NCI-H2107 treated with DMSO at 0.1 percent for 48 hours (cell line): ENCODE measurements at regions not wholly inside any gene's neighbourhood (a gene's known extent, or its start where the extent isn't known, plus 50 kb on each side); places are given as distances from the start of the nearest gene placed in this dataset.
"Not testable (repeated sequence)": the region's sequence is repeated elsewhere in the genome, so short reads cannot be mapped to it uniquely, and the experiment has no call there.

Experiments used
- DNase-seq: peaks from one replicate; lab custom pipeline; 2025; ENCODE audit not compliant: unreplicated experiment; lab: John Stamatoyannopoulos, UW

DNA sequence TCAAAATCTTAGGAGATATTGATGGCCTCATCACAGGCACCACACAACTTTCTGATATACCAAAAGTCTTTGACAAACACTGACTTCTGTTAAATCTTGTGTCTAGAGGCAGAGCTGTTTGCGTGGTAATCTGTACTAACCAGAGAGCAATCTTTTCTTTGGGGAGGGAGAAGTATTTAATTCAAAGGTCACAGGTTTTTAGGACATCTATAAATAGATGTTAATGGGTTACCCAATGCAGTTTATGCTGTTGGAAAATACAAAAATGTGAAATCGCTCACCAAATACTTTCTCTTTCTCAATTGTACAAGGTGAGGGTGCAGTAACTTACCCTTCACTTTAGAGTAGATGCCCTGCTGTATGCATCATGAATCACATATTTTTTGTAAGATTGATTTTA lies 510.5 kb downstream of the NSUN3 start:
- DNase-seq = no peak

DNA sequence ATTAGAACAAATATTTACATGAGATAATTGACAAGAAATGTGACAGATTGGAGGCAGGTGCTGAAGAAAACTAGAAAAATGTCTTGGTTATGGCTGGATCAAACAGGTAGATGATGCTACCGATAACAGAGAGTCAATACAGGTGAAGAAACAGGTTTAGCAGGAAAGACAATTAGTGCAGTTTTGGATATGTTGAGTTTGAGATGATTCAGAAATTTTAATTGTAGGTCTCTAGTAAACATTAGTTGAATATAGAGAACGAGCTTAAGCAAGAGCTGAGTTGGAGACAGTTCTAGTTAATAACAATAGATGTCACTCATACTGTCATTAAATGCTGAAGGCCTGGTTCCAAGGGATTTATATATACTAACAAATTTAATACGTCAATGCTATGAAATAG lies 524.4 kb downstream of the NSUN3 start:
- no peak for DNase-seq

DNA sequence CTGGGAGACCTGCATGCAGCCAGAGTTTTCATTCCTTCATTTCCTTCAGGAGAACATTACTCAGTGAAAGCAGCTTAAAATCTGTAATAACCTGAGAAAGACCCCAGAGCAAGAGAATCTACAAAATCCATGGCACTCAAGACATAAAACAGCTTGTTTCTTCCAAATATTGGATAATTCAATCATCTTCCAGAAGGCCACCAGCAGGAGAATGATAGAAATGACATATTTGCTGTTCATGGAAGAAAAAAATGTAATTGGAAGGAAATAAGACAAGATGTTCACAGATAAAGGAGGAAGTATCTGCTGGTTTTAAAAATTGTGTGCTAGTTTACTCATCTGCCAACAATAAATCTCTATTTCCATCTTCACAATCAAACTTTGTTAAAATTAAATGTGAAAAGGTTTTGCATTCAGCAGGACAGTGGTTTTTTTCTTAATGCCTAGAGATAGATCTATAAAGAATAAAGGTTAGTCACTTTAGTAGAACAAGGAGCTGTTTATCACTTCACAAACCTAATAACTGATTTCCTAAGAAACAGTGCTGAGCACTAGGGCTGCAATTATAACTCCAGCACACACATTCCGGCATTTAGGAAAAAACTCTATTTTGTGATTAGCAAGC lies 530.8 kb downstream of the NSUN3 start:
- no peak for DNase-seq

DNA sequence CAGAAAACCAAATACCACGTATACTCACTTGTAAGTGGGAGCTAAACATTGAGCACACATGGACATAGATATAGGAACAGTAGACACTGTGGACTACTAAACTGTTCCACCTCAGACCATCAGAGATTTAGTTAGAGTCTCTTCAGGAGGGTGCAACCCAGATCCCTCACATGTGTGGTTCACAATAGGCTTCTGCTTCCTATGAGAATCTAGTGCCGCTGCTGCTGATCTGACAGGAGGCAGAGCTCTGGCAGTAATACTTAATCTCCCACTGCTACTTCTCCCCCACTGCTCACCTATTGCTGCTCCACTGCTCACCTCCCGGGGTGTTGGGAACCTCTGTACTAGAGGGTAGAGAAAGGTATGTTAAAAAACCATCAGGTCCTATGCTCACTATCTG lies 533.3 kb downstream of the NSUN3 start:
- no peak for DNase-seq

DNA sequence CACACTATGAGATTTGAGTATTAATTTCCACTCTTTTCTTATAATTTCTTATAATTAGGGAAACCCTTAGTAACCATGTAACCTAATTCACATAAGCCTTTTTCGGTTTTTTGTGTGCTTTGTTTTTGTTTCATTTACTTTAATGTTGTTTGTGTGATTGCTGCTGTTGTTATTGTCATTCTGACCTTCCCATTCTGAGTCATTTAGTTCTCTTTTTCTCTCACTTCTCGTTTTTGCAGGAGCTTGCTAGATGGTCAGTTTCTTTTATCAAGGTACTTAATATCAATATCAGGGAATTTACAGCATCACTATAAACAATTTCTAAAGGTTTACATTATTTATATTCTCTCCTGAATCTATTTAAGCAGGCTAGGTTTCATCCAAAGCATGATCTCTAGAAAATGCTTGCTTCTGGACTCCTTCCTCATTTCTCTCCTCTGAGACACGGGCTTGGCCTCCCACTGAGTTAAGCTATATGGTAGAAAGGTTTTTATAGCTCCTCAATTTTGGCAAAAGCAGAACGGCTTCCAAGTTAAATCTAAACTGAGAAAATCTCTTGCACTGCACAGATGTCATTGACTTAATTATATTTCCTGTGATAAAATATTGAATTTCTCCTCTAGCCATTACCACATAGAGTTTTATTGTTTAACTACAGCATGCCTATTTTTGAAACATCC lies 534.2 kb downstream of the NSUN3 start:
- no peak for DNase-seq

DNA sequence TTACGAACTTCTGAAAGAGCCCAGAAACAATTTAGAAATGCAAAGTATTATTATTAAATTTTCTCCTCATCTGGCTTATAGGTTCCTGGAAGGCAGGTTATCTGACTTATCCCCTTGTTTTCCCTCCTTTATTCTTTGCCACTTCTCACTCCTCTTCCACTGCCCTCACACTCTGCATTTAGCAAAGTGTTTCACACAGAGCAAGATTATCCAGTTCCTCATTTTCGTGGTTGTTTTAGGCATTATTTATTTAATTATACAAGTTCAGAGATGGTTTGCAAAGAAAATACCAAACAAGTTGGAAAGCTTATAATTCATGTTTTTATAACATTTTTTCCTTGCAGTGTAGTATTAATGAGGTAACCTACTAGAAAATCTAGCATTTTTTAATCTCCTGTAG lies 544.9 kb downstream of the NSUN3 start:
- DNase-seq = no peak

DNA sequence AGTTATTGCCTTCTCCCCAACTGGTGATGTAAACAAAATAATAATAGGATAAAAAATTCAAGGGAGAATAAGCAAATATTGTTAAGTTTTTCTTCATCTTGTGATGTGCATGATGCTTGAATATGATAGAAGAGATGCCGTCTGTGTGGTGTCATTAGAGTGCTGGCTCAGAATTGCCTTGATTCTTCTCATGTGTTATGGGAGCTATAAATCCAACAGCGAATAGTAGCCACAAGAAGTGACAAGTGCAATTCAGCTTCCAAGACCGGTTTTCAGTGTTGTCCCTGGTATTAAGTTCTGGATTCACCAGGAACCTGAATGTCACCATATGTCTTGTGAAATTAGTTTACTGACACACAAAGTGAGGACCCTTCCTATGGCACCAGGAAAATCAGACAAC lies 547.0 kb downstream of the NSUN3 start:
- DNase-seq = no peak

DNA sequence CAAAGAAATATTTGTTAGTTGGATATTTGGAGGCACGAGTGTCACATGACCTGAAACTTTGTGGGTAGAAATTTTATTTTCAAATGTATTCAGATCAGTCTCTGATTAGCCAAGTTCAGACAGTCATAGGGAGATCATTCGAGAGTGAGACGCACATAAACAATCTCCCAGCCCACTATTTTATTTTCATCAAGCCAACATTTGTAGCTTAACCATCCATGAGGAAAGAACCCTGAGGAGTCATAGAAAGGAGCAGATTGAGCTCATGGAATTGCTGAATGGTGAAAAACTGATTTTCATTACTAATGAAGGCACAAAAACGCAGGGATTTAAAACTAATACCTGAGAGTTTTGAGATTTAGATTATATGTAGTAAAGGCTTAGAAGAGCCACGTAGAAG lies 548.7 kb downstream of the NSUN3 start:
- DNase-seq = no peak

DNA sequence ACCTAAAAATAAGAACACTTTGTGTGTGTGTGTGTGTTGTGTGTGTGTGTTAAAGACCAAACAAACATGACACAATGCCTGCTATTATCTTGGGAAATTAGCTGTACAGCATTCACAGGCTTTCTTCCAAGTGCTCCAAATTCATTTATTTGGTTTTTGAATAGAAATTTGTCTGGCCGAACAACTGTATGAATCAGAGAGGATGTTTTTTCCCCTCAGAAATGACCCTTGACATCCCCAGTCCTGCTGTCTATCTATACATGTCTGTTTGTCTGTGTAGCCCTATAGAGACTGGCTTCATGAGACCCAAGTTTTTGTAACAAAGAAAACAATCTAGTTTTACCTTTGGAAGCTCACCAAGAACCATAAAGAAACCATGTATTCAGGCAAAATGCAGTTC lies 549.8 kb downstream of the NSUN3 start:
- DNase-seq = no peak

DNA sequence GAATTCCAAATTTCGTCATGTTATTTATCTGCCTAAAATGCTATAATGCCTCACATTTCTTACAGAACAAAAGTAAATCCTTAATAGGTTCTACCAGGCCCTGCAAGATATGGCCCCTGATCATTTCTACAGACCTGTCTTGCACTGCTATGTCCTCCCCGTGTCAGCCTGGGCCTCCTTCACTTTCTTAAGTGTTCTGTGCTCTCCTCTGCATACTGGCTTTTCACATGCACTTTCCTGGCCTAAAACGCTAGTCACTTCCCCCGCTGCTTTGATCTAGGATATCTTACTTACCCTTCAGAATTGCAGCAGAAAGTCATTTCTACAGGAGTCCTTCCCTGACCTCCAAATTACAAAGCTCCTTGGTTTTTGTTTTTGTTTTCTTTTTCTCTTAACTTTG lies 551.3 kb downstream of the NSUN3 start:
- DNase-seq = no peak

DNA sequence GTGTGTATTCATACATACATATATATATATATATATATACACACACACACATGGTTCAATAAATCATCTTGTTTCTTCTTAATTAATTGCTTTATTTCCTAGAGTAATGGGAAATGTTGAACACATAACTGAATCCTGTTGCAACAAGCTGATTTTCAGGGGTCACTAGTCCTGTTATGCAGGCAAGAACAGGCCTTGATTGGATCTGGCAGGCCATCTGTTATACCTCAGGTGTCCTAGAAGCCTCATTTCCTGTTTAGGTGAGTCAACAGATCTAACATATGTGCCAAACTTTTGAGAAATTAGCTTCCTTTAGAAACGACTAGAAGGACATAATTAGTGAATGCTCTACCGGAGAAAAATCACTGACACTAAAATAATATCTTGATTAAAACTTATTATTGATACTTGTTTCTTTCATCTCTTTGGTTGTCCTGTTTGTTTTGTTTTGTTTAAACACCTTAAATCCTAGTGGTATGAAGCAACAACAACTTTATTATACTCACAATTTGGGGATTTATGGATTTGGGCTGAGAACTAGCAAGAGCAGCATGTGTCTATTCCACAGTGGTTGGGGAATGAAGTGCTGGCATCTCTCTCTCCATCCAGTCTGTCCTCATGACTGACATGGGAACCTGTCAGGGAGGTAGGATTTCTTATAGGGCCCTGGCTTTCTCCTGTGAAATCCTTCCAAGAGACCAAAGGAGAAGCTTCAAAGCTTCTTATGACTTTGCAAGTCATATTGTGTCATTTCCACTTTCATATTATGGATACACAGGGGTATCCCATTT lies 552.6 kb downstream of the NSUN3 start:
- no peak for DNase-seq

DNA sequence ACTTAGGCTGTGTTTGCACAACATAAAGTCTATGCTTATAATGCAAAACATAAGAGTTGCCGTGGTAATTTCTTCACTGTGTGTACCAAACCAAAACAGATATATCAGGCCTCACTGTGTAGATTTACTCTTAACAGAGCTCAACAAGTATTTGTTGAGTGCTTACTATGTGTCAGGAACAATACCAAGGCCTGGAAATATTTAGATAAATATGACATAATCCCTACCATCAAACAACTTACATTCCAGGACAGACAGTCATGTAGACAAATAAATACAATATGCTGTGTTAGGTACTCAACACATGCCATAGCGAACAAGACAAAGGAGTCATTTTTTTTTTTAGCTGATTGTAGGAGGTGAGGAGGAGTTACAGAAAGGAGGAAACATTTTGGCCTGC lies 554.0 kb downstream of the NSUN3 start:
- no peak for DNase-seq

DNA sequence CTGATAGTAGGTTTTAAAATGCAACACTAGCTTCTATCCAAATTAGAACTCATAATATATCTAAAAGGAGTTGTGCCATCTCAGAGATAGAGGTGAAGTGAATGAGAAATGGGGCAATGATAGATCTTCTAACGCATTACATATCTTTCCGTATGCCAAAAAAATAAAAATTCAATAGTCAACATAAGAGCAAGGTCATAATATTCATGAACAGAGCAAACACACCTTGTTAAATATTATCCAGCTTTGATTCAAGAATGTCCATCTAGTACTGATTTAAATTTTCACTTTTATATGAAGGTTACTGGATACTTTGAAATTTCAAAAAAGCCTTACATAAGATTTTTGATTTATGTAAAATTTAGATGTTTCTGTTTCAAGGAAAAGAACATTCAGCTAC lies 554.5 kb downstream of the NSUN3 start:
- no peak for DNase-seq

DNA sequence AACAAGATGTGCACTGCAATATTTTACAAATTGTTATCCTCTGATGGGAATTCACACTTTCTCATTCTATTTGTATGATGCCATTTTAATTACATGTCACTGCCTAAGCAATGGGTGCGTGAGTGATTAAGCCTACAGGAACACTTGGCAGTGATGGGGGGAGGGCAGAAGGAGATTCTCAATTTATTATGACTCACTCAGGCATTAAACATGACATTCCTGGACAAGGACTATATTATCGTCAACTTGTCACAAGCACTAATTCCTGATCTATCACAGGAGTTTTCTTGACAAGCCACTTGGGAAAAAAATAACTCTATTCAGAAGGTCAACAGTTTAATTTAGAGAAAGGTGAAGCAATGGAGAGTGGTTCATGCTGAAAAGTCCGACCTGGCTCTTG lies 556.8 kb downstream of the NSUN3 start:
- no peak for DNase-seq

DNA sequence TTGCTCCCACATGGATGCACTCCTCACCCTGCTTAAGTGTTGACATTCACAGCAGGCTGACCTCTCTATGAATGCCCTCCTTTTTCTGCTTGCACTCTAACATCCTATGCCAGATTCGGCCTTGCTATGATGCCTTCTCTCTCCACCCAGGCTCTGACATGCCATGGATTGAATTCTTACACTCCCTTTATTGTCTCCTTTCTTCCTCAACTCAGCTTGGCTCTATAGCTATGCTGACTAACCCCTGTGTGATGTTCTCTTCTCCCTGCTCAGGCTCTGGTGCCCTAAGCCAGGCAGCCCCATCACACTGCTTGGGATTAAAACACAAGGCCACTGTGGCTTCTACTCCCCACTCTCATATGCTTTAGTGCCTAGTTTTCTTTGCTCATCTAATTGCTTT lies 563.7 kb downstream of the NSUN3 start:
- no peak for DNase-seq

DNA sequence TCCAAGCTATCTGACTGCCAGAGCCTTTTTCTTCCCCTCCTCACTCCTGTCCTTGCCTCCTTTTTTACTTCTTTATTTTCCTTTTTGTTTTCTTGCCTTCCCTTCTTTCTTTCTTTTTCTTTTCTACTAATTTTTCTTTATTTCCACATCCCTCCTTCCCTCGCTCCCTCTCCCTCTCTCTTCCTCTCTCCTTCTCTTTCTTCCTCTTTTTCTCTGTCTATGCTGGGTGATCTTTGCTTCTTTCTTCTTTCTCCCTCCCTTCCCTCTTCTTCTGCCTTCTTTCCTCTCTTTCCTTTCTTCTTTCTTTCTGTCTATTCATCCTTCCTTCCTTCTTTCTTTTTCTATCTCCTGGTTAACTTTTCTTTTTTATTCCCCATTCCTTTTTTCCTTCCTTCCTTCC lies 564.8 kb downstream of the NSUN3 start:
- no peak for DNase-seq

DNA sequence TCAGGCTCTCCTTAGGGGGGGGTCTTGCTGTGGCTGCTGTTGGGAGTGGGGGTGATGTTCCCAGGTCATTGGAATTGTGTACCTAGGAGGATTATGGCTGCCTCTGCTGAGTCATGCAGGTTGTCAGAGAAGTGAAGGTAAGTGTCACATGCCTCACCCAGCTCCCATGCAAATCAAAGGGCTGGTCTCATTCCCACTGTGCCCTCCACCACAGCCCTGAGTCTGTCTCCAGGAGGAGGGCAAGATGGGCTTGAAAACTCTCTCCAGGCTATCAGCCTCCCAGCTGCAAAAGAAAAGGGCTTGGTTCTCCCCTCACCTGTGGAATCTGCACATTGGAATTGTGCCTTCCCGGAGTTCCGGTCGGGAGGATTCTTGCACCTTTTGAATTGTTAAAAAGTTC lies 580.5 kb downstream of the NSUN3 start:
- no peak for DNase-seq

DNA sequence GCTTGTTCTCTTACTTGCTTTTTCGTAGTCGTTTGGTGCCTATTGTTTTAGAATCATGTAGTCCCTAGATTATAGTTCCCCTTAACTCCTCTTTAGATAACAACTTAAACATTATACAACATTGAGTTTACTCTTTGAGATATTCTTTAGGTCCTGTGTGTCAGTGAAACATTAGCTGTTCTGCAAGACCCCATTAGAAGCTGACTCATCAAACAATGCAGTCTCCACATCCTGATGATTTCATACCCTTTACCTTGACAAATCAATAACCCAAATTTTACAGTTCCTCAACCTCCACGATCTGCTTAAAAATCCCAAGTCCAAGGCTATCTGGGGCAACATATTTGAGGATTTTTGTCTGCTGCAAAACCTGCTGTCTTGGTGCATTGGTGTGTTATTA lies 582.9 kb downstream of the NSUN3 start:
- DNase-seq = no peak

DNA sequence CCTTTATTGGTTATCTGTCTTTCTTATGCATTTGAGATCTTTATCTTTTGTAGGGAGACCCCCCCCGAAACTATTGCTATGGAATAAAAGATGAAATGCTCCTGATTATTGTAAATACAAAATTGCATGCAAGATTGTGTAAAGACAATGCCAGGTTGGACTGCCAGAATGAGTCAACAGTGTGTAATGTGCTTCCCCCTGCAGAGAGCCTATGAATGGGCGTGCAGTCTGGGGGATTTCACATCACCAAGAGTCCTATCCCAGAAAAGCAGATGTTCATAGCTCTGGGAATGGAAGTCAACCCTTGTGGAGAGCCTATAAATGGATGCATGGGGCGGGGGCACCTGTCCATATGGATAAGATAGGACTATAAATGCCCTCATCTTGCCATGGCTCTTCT lies 584.3 kb downstream of the NSUN3 start:
- no peak for DNase-seq

DNA sequence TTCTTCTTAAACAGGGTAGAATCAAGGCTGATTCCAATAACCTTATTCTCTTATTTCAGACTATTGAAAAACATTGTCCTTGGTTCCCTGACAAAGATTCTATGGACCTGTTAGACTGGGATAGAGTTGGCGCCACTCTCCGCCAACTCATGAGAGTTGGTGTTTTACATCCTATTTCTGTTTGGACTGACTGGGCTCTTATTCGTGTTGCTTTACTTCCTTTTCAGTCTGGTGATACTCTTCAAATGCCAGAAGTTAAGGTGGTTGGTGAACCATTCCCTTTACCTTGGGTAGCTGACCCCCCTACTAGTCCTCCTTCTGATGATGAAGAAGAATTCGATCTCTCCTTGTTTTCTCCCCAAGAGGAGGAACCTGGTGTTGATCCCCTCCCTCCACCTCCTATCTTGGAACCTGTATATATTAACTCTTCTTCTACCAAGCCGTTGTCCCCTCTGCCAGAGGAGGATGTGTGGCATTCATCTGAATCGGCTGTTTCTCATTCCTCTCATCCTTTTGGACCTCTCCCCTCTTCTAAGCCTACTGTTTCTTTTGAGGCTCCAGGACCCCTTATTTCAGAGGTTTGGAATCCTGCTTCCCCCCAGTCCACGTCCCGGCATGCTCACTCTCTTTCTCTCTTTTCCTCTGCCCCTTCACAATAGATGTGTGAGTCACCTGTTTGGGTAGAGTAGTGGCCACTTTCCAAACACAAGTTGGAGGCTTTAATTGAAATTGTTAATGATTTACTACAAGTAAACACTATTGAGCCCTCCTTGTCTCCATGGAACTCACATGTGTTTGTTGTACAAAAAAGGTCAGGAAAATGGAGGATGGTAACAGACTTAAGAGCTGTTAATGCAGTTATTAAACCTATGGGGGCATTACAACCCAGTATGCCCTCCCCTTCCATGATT lies 585.7 kb downstream of the NSUN3 start:
- DNase-seq = not testable (repeated sequence)

DNA sequence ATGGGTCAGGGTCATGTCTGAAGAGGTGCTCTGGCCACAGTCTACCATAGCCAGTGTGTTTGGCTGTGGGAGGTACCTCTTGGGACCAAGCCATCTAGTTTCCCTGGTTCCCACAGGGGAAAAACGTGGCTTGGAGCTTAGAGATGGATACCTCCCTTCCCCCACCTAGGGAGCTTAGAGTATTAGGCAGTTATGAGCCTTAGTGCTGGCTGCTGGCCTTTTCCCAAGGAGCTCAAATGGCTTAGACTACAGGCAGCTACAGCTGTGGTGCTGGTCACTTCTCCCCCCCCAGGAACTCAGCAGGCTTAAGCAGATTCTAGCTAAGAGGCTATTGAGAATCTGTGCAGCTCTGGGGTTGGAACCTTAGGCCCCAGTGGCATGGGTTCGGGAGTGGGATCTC lies 591.2 kb downstream of the NSUN3 start:
- no peak for DNase-seq
